DND-41 (cell line): ENCODE measurements at regions not wholly inside any gene's neighbourhood (a gene's known extent, or its start where the extent isn't known, plus 50 kb on each side); places are given as distances from the start of the nearest gene placed in this dataset.

Experiments
- EZH2 ChIP-seq: IDR thresholded peaks from 3 replicates; pipeline ENCODE4 v1.6.1; 2012; ENCODE audit warnings: borderline replicate concordance, low read depth, mild to moderate bottlenecking, moderate library complexity, low read length, inconsistent platforms; ENCODE audit not compliant: severe bottlenecking
- TF ChIP-seq, protein P1 (sequence below): IDR thresholded peaks from 2 replicates; pipeline ENCODE4 v1.5.1; 2012; ENCODE audit warnings: borderline replicate concordance, low read length, moderate library complexity, mild to moderate bottlenecking; ENCODE audit not compliant: poor library complexity, severe bottlenecking; ENCODE audit errors: extremely low read depth

DNA sequence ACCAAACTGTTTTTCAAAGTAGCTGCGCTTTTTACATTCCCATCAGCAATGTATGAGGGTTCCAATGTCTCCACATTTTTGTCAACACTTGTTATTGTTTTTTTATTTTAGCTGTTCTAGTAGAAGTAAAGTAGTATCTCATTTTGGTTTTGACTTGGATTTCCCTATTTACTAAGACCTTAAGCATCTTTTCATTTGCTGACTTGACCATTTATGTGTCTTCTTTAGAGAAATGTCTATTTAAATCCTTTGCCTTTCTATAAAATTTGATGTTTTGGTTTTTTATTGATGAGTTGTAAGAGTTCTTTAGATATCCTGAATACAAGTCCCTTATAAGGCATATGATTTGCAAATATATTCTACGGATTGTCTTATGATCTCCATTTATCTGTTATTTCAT lies 110.6 kb downstream of the CD164 start:
- TF ChIP-seq, protein P1, sequence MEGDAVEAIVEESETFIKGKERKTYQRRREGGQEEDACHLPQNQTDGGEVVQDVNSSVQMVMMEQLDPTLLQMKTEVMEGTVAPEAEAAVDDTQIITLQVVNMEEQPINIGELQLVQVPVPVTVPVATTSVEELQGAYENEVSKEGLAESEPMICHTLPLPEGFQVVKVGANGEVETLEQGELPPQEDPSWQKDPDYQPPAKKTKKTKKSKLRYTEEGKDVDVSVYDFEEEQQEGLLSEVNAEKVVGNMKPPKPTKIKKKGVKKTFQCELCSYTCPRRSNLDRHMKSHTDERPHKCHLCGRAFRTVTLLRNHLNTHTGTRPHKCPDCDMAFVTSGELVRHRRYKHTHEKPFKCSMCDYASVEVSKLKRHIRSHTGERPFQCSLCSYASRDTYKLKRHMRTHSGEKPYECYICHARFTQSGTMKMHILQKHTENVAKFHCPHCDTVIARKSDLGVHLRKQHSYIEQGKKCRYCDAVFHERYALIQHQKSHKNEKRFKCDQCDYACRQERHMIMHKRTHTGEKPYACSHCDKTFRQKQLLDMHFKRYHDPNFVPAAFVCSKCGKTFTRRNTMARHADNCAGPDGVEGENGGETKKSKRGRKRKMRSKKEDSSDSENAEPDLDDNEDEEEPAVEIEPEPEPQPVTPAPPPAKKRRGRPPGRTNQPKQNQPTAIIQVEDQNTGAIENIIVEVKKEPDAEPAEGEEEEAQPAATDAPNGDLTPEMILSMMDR, result no peak
- TF ChIP-seq EZH2, result no peak
